Stimulated activated naive B cell treated with anti-CD40 and anti-IgM and Interleukin-4, amounts not matched to agents 10 μg/mL and 1 μg/mL and 100 μg/mL, for 72 hours (primary cell): ENCODE measurements at regions not wholly inside any gene's neighbourhood (a gene's known extent, or its start where the extent isn't known, plus 50 kb on each side); places are given as distances from the start of the nearest gene placed in this dataset.
"Not testable (repeated sequence)": the region's sequence is repeated elsewhere in the genome, so short reads cannot be mapped to it uniquely, and the experiment has no call there.

Source experiments
- ATAC-seq, 2 donors: fragments of 150-1000 bp; cut with Tn5 transposase; replicated peaks; 2 replicates each; pipeline ENCODE4 v1.10.0; 2021; ENCODE audit warnings: moderate library complexity in 1 of 2
- DNase-seq: peaks from one replicate; pipeline ENCODE4 v3.0.0; 2021
- H3K27ac Mint-ChIP-seq: one replicate; pipeline ENCODE4 v1.8.0; 2022; ENCODE audit warnings: mild to moderate bottlenecking, mixed read lengths
- H3K27me3 Mint-ChIP-seq, 2 donors: one replicate each; pipeline ENCODE4 v1.8.0; 2022; ENCODE audit warnings: mixed read lengths in 2 of 2
- H3K36me3 Mint-ChIP-seq, 2 donors: one replicate each; pipeline ENCODE4 v1.8.0; 2022; ENCODE audit warnings: mixed read lengths in 2 of 2, mild to moderate bottlenecking in 1 of 2
- H3K4me1 Mint-ChIP-seq, 2 donors: one replicate each; pipeline ENCODE4 v1.8.0; 2022; ENCODE audit warnings: mixed read lengths in 2 of 2, mild to moderate bottlenecking in 1 of 2
- H3K4me3 Mint-ChIP-seq, 2 donors: one replicate each; pipeline ENCODE4 v1.8.0; 2022; ENCODE audit warnings: mild to moderate bottlenecking in 2 of 2, mixed read lengths in 2 of 2, moderate library complexity in 1 of 2
- H3K9me3 Mint-ChIP-seq, 2 donors: one replicate each; pipeline ENCODE4 v1.8.0; 2022; ENCODE audit warnings: mixed read lengths in 2 of 2, mild to moderate bottlenecking in 1 of 2

- H3K9me3 Mint-ChIP-seq = peaks cover 8 to 11% of the 10 kb centered on the region in 2 donors
- H3K36me3 Mint-ChIP-seq = no peaks in the 10 kb centered on the region
- H3K4me1 Mint-ChIP-seq = no peaks in the 10 kb centered on the region
- H3K4me3 Mint-ChIP-seq = no peak overlapping the region
- ATAC-seq (no peak), DNase-seq (no peak)
- H3K27me3 Mint-ChIP-seq = peaks cover 7 to 16% of the 10 kb centered on the region in 2 donors
- no peak overlapping the region for H3K27ac Mint-ChIP-seq
Observed at GRCh38 chr13:102538938-102539337, 57.8 kb upstream of the TPP2 start.

- Mint-ChIP-seq H3K4me3 (no peak overlapping the region), H3K36me3 (no peaks in the 10 kb centered on the region), H3K9me3 (peaks cover 0 to 4% of the 10 kb centered on the region in 2 donors), H3K4me1 (no peaks in the 10 kb centered on the region), H3K27ac (no peak overlapping the region), H3K27me3 (peaks cover 8% of the 10 kb centered on the region in 2 donors)
- no peak for DNase-seq
- ATAC-seq = no peak
Observed at GRCh38 chr13:102536695-102537485, 59.9 kb upstream of the TPP2 start.

- H3K9me3 Mint-ChIP-seq = peaks cover 0 to 4% of the 10 kb centered on the region in 2 donors
- no peaks in the 10 kb centered on the region for H3K4me1 Mint-ChIP-seq
- ATAC-seq = no peak
- DNase-seq = no peak
- H3K36me3 Mint-ChIP-seq = no peaks in the 10 kb centered on the region
- H3K4me3 Mint-ChIP-seq = no peak overlapping the region
- H3K27ac Mint-ChIP-seq = no peak overlapping the region
- H3K27me3 Mint-ChIP-seq = peaks cover 4% of the 10 kb centered on the region in 2 donors
Observed at GRCh38 chr13:102536196-102536595, 60.6 kb upstream of the TPP2 start.

- H3K36me3 Mint-ChIP-seq = no peaks in the 10 kb centered on the region
- H3K27me3 Mint-ChIP-seq = peaks cover 4% of the 10 kb centered on the region in 2 donors
- no peak overlapping the region for H3K4me3 Mint-ChIP-seq
- H3K27ac Mint-ChIP-seq = no peak overlapping the region
- no peaks in the 10 kb centered on the region for H3K4me1 Mint-ChIP-seq
- H3K9me3 Mint-ChIP-seq = no peaks in the 10 kb centered on the region
- DNase-seq (no peak), ATAC-seq (no peak)
Observed at GRCh38 chr13:102530751-102531150, 66.0 kb upstream of the TPP2 start.

- not testable (repeated sequence) for H3K36me3 Mint-ChIP-seq, H3K9me3 Mint-ChIP-seq, H3K4me3 Mint-ChIP-seq, H3K27ac Mint-ChIP-seq, H3K27me3 Mint-ChIP-seq, H3K4me1 Mint-ChIP-seq, ATAC-seq, DNase-seq
Observed at GRCh38 chr13:102522251-102522650, 74.5 kb upstream of the TPP2 start.

- Mint-ChIP-seq H3K4me3 (no peak overlapping the region), H3K27me3 (peaks cover 6 to 7% of the 10 kb centered on the region in 2 donors), H3K36me3 (no peaks in the 10 kb centered on the region), H3K27ac (no peak overlapping the region), H3K4me1 (peaks cover 2 to 5% of the 10 kb centered on the region in 2 donors), H3K9me3 (peaks cover 0 to 2% of the 10 kb centered on the region in 2 donors)
- ATAC-seq = no peak
- no peak for DNase-seq
Observed at GRCh38 chr13:102517959-102518358, 78.8 kb upstream of the TPP2 start.

GRCh38 chr13:102510072-102510471 lies 86.7 kb upstream of the TPP2 start:
- Mint-ChIP-seq H3K9me3 (peaks cover 15 to 16% of the 10 kb centered on the region in 2 donors), H3K27ac (no peak overlapping the region), H3K27me3 (peaks cover 5 to 15% of the 10 kb centered on the region in 2 donors), H3K36me3 (no peaks in the 10 kb centered on the region), H3K4me3 (no peak overlapping the region), H3K4me1 (peaks cover 1 to 6% of the 10 kb centered on the region in 2 donors)
- no peak for DNase-seq
- peak in 1 of 2 donors; percentile 55 for ATAC-seq

GRCh38 chr13:102508411-102508810 lies 88.4 kb upstream of the TPP2 start:
- Mint-ChIP-seq H3K27ac (no peak overlapping the region), H3K4me1 (peaks cover 1 to 6% of the 10 kb centered on the region in 2 donors), H3K27me3 (peaks cover 5 to 15% of the 10 kb centered on the region in 2 donors), H3K4me3 (no peak overlapping the region), H3K36me3 (no peaks in the 10 kb centered on the region), H3K9me3 (peaks cover 15 to 16% of the 10 kb centered on the region in 2 donors)
- ATAC-seq (no peak), DNase-seq (no peak)

- ATAC-seq (no peak), DNase-seq (no peak)
- Mint-ChIP-seq H3K36me3 (no peaks in the 10 kb centered on the region), H3K4me3 (no peak overlapping the region), H3K27me3 (peaks cover 0 to 9% of the 10 kb centered on the region in 2 donors), H3K4me1 (no peaks in the 10 kb centered on the region), H3K27ac (no peak overlapping the region), H3K9me3 (peaks cover 10 to 11% of the 10 kb centered on the region in 2 donors)
Observed at GRCh38 chr13:102504002-102504401, 92.8 kb upstream of the TPP2 start.

GRCh38 chr13:102495663-102496062 lies 93.8 kb upstream of the FGF14 start:
- no peak overlapping the region for H3K27ac Mint-ChIP-seq
- no peaks in the 10 kb centered on the region for H3K4me1 Mint-ChIP-seq
- DNase-seq (no peak), ATAC-seq (no peak)
- H3K36me3 Mint-ChIP-seq = no peaks in the 10 kb centered on the region
- no peak overlapping the region for H3K4me3 Mint-ChIP-seq
- peaks cover 0 to 7% of the 10 kb centered on the region in 2 donors for H3K9me3 Mint-ChIP-seq
- peaks cover 4 to 11% of the 10 kb centered on the region in 2 donors for H3K27me3 Mint-ChIP-seq

- Mint-ChIP-seq H3K4me1 (no peaks in the 10 kb centered on the region), H3K9me3 (no peaks in the 10 kb centered on the region), H3K4me3 (no peak overlapping the region), H3K36me3 (no peaks in the 10 kb centered on the region), H3K27me3 (no peaks in the 10 kb centered on the region), H3K27ac (no peak overlapping the region)
- DNase-seq = no peak
- ATAC-seq = no peak
Observed at GRCh38 chr13:102487330-102487729, 85.5 kb upstream of the FGF14 start.

- no peaks in the 10 kb centered on the region for H3K4me1 Mint-ChIP-seq
- no peaks in the 10 kb centered on the region for H3K9me3 Mint-ChIP-seq
- DNase-seq (no peak), ATAC-seq (no peak)
- no peak overlapping the region for H3K4me3 Mint-ChIP-seq
- no peaks in the 10 kb centered on the region for H3K27me3 Mint-ChIP-seq
- no peak overlapping the region for H3K27ac Mint-ChIP-seq
- no peaks in the 10 kb centered on the region for H3K36me3 Mint-ChIP-seq
Observed at GRCh38 chr13:102484329-102484728, 82.5 kb upstream of the FGF14 start.

- H3K4me1 Mint-ChIP-seq = no peaks in the 10 kb centered on the region
- H3K36me3 Mint-ChIP-seq = no peaks in the 10 kb centered on the region
- H3K9me3 Mint-ChIP-seq = peaks cover 0 to 2% of the 10 kb centered on the region in 2 donors
- ATAC-seq (no peak), DNase-seq (no peak)
- peaks cover 5 to 12% of the 10 kb centered on the region in 2 donors for H3K27me3 Mint-ChIP-seq
- H3K27ac Mint-ChIP-seq = no peak overlapping the region
- no peak overlapping the region for H3K4me3 Mint-ChIP-seq
Observed at GRCh38 chr13:102472650-102473049, 70.8 kb upstream of the FGF14 start.

- Mint-ChIP-seq H3K36me3 (no peaks in the 10 kb centered on the region), H3K27me3 (peaks cover 5 to 12% of the 10 kb centered on the region in 2 donors), H3K9me3 (peaks cover 0 to 4% of the 10 kb centered on the region in 2 donors), H3K4me3 (no peak overlapping the region), H3K27ac (no peak overlapping the region), H3K4me1 (no peaks in the 10 kb centered on the region)
- ATAC-seq (no peak), DNase-seq (no peak)
Observed at GRCh38 chr13:102470283-102470917, 68.6 kb upstream of the FGF14 start.

GRCh38 chr13:102466610-102467190 lies 64.9 kb upstream of the FGF14 start:
- H3K27me3 Mint-ChIP-seq = peaks cover 0 to 4% of the 10 kb centered on the region in 2 donors
- ATAC-seq (no peak), DNase-seq (no peak)
- H3K9me3 Mint-ChIP-seq = peaks cover 2 to 4% of the 10 kb centered on the region in 2 donors
- no peaks in the 10 kb centered on the region for H3K36me3 Mint-ChIP-seq
- H3K4me3 Mint-ChIP-seq = no peak overlapping the region
- no peaks in the 10 kb centered on the region for H3K4me1 Mint-ChIP-seq
- no peak overlapping the region for H3K27ac Mint-ChIP-seq
